CD4-positive, alpha-beta T cell treated with Interleukin-17A for 1 hour (primary cell): ENCODE measurements at regions not wholly inside any gene's neighbourhood (a gene's known extent, or its start where the extent isn't known, plus 50 kb on each side); places are given as distances from the start of the nearest gene placed in this dataset.

Experiments
- DNase-seq: peaks from one replicate; pipeline ENCODE4 v3.0.0-alpha.2; 2020

DNA sequence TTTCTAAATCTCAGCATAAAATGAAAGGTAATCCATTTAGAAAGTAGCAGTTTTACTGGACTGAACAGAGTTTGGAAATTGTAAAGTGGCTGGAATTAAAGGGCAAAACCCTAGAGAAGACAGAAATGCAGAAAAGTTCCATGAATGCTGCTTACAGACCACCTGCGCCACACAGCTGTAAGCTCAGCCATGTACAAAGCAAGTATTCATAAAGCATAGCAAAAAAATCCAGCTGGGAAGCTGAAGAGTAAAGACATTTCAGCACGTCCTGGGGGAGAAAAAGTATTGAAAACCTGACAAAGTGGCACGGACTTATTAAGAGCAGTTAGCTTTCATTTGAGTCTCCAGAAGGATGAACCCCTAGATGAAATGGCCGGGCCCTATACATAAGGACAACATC is 220.1 kb upstream of the CNTN5 start:
- no peak for DNase-seq

- no peak for DNase-seq
Observed at GRCh38 chr11:98828986-98829708, 191.6 kb upstream of the CNTN5 start.

DNA sequence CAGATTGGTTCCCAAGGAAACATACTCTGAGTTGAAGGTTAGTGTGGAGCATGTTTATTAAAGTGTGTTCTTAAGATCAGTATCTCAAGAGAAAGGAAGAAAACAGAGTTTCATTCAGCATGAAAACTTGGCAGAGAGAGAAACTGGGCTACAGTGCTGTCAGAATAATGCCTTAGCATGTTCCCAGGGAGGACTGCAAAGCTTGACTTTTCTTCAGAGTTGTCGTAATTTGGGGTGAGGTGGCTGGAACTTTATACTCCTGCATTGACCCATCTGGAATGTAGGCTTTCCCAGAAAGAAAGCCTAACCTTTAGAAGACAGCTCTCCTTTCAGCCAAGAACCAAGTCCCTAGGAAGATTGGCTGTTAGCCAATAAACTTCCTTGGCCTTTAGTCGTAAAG is 190.8 kb upstream of the CNTN5 start:
- no peak for DNase-seq

DNA sequence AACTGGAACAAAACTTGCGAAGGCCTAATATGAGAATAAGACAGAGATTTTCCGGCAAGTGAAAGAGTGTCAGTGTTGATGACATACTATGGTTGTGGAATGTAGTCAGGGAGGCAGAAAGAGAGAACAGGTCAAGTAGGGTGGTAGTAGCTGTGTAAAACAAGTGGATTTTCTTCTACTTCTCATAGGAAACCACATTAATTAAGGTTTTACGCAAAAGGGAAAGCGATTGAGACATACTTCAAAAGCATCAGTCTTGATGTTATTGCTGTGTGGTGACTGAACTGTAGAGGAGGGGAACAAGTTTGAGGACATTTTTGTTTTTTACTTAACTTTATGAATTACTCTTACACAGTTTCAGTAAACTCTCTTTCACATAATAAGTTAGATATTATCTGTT is 186.0 kb upstream of the CNTN5 start:
- no peak for DNase-seq

- DNase-seq, result no peak
Observed at GRCh38 chr11:98835335-98835734, 185.4 kb upstream of the CNTN5 start.

DNA sequence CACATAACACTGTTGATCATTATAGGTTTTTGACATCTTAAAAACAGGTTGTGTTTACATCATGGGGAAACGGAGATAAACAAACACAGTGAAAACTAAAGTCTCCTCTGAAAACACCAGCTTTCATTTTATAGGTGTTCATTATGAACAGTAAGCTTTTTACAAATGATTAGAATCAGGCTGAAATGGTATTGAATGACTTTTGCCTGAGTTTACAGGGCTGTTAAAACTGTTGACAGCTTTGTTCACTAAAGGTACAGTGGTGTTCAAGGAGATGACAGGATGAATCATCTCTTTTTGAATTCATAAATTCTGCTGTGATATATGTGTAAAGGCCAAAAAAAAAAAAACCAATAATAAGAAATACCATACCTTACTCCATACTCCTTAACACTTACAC is 184.6 kb upstream of the CNTN5 start:
- DNase-seq, result no peak

DNA sequence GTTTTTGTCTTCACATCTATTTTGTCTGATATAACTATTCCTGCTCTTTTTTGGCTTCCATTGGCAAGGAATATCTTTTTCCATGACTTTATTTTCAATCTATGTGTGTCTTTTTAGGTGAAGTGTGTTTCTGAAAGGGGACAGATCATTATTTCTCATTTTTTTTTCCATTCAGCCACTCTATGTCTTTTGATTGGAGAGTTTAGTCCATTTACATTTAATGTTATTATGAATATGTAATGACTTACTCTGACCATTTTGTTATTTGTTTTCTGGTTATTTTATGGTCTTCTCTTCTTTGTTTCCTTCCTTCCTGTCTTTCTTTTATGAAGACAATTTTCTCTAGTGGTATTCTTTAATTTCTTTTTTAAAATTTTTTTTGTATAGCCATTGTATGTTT is 178.6 kb upstream of the CNTN5 start:
- DNase-seq, result no peak

DNA sequence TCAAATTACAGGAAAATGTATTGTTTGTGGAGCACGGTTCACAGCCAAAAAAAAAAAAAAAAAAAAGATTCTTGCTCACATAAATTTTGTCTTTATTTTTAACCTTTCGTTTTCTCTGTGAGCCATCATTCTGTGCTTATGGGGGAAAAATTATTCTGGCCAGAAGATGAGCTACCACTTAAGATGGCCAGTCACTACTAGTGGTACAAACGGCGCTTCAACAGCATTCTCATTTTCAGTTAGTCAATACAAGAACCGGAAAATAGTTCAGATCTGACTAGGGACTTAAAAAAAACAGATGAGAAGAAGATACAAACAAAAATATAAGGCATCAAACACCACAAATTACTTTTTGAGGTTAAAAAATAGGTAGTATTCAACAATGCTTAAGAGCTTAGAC is 158.6 kb upstream of the CNTN5 start:
- DNase-seq, result no peak

- DNase-seq, result no peak
Observed at GRCh38 chr11:98871690-98872089, 149.1 kb upstream of the CNTN5 start.

- no peak for DNase-seq
Observed at GRCh38 chr11:98874050-98874449, 146.7 kb upstream of the CNTN5 start.

DNA sequence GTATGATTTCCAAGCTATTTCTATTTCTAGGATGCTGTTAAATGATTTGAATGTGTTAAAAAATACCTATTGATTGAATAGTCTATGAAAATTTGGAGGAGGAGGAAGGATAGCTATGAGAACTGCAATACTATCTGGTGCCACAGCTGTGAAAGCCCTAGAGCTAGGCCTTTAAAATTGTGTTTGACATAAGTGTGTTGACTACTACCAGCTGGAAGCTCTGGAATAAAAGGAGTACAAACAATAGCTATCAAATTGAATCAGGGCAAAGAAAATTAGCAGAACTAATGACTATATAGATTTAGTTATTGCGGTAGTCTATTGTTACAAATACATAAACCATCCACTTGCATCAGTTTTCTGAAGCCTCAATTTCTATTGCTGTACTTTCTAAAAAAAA is 124.8 kb upstream of the CNTN5 start:
- no peak for DNase-seq

GRCh38 chr11:98940913-98941312 is 79.8 kb upstream of the CNTN5 start:
- no peak for DNase-seq

GRCh38 chr11:98944461-98944860 is 76.3 kb upstream of the CNTN5 start:
- no peak for DNase-seq

DNA sequence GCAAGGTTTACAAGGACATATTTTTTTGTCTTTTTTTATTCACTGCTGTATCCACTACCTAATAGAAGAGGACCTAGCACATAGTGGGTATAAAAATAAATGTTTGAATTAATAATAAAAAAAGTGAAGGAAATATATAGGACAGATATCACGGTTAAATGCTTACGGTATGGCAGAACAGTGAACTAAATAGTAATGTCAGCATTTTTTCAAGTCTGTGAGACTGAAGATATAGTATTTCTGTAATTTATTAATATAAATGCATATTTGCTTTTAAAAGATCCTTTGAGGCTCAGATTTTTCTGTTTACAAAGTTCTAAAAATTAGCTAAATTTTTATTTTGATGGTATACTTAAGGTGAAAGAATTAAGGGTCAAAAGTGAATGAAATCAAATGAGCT is 68.6 kb upstream of the CNTN5 start:
- no peak for DNase-seq

DNA sequence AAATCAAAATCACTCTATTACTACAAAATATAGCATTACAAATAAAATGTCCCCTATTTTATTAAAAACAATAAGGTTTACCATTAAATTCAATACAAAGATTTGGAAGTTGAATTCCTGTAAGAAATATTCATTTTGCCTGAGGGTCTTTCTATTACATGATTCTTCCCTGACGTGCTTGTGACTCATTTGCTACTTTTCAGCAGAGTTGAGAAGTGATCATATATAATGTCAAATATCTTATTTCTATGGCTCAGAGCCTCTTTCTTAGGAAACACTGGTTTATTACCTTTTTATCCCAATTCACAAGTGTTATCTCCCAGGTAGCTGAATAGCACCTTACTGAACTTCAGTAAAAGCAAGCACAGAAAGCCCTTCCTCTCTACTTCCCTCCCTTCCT is 65.2 kb upstream of the CNTN5 start:
- DNase-seq, result no peak

GRCh38 chr11:98964146-98964545 is 56.6 kb upstream of the CNTN5 start:
- DNase-seq, result no peak

DNA sequence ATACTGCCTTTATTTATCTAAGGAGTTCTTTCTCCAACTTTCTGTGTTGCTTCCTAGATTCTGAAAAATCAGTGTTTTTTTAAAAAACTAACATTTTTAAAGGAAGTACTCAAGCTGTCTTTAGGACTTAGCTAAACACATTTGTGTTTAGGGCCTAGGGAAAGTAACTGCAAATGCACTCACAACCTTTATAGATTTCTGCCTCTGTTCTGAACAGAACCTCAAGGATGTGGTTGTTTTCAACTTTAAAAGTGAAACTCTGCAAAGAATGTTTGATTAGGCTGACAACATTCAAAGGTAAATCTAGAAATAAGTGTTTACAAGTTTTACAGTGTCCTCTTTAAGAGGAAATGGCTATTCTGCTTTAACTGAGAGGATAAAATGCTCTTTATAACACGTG is 55.4 kb upstream of the CNTN5 start:
- DNase-seq, result no peak

DNA sequence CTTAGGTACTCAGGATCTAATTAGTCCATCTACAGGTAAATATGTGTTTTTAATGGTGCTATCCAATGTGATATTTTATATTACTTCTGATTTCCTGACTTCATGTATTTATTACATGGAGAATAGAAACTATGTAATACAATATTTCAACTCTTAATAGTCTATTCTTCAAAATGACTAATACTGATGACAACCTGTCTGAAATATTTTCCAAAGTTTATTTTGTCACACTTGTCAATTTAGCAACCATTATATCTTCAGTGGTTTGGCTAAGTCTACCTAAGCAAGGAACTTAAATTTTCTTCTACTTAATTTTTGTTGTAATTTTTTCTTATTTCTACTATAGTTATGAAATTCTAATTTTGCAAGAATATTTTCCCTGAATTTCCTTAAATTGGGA is 55.0 kb upstream of the CNTN5 start:
- no peak for DNase-seq

DNA sequence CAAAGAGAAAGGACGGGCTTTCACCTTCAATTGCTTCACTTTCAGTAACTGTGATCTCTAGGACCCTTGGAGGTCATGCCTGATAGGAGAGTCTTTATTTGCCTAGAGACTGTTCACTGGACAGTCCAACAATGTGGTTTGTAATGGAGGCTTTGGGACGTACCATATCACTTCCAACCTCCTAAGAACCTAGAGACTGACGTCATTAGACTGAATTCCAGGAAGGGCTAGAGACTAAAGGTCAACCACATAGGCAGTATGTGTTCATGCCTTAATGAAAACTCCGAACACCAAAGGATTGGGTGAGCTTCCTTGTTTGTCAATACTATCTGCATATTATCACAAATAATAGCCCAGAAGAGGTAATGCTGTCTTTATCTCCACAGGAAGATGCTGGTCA is 53.7 kb upstream of the CNTN5 start:
- no peak for DNase-seq
